OCI-LY7 (cell line): ENCODE measurements at regions not wholly inside any gene's neighbourhood (a gene's known extent, or its start where the extent isn't known, plus 50 kb on each side); places are given as distances from the start of the nearest gene placed in this dataset.

Experiments used
- BruUV-seq: library from RNA; stranded (reverse); fragments of 400-500 nt; replicated peaks from 2 replicates; lab custom pipeline; 2021; lab: Mats Ljungman, UMichigan
- CTCF ChIA-PET: fragments of 300-600 bp; sonication (Branson Sonifier 250); formaldehyde crosslinking; loops from one replicate; lab custom pipeline; 2022; ENCODE audit warnings: antibody characterized with exemption; ENCODE audit not compliant: unreplicated experiment; lab: Charles Lee
- POLR2A ChIA-PET: fragments of 300-600 bp; sonication (Branson Sonifier 250); formaldehyde crosslinking; loops from one replicate; lab custom pipeline; 2022; ENCODE audit warnings: antibody characterized with exemption; lab: Charles Lee
- DNase-seq: peaks from one replicate; pipeline ENCODE4 v3.0.0-alpha.2; 2015; ENCODE audit warnings: low spot score
- H2AFZ ChIP-seq: fragments of 200-600 bp; sonication (generic), shearing (Covaris generic); 2 replicates; pipeline ENCODE4 v1.6.1; 2014; ENCODE audit warnings: mild to moderate bottlenecking, antibody characterized with exemption, low read length, moderate library complexity
- H3K27ac ChIP-seq: fragments of 200-600 bp; sonication (generic); 2 replicates; pipeline ENCODE4 v1.5.1; 2014; ENCODE audit warnings: mixed run types, low read depth, mild to moderate bottlenecking, moderate library complexity, low read length, inconsistent platforms; ENCODE audit not compliant: poor library complexity, severe bottlenecking
- H3K36me3 ChIP-seq: fragments of 200-600 bp; sonication (generic); 2 replicates; pipeline ENCODE4 v1.6.1; 2014; ENCODE audit warnings: mild to moderate bottlenecking, antibody characterized with exemption, low read length, moderate library complexity, mixed read lengths; ENCODE audit not compliant: insufficient read depth
- H3K4me1 ChIP-seq: fragments of 200-600 bp; sonication (generic); 2 replicates; pipeline ENCODE4 v1.5.1; 2014; ENCODE audit warnings: mild to moderate bottlenecking, low read length; ENCODE audit not compliant: insufficient read depth, poor library complexity, severe bottlenecking
- H3K4me2 ChIP-seq: fragments of 200-600 bp; sonication (generic); 2 replicates; pipeline ENCODE4 v1.6.1; 2014; ENCODE audit warnings: mild to moderate bottlenecking, low read length
- H3K4me3 ChIP-seq: fragments of 200-600 bp; sonication (generic); 2 replicates; pipeline ENCODE4 v1.5.1; 2014; ENCODE audit warnings: mild to moderate bottlenecking, low read depth, low read length; ENCODE audit not compliant: poor library complexity, severe bottlenecking
- H3K79me2 ChIP-seq: fragments of 200-600 bp; sonication (generic); 2 replicates; pipeline ENCODE4 v1.6.1; 2016; ENCODE audit warnings: low read depth, mild to moderate bottlenecking, low read length, moderate library complexity, mixed read lengths; ENCODE audit not compliant: insufficient read depth
- H3K9me2 ChIP-seq: fragments of 200-600 bp; sonication (generic); 2 replicates; pipeline ENCODE4 v1.6.1; 2016; ENCODE audit warnings: mild to moderate bottlenecking, low read length, mixed read lengths; ENCODE audit not compliant: insufficient read depth
- H3K9me3 ChIP-seq: fragments of 200-600 bp; sonication (generic); 2 replicates; pipeline ENCODE4 v1.6.1; 2014; ENCODE audit warnings: mild to moderate bottlenecking, mixed run types, low read length, mixed read lengths
- H4K20me1 ChIP-seq: fragments of 200-600 bp; sonication (generic); 2 replicates; pipeline ENCODE4 v1.6.1; 2014; ENCODE audit warnings: mild to moderate bottlenecking, antibody characterized with exemption, low read length, moderate library complexity, mixed read lengths; ENCODE audit not compliant: insufficient read depth
- EZH2phosphoT487 ChIP-seq: fragments of 200-600 bp; sonication (generic); IDR thresholded peaks from 2 replicates; pipeline ENCODE4 v1.6.1; 2018; ENCODE audit warnings: low read depth, borderline replicate concordance, mild to moderate bottlenecking, mixed run types, antibody characterized with exemption, low read length, moderate library complexity, mixed read lengths
- intact Hi-C: fragments of 100-400 bp; cut with micrococcal nuclease; formaldehyde crosslinking; loops from one replicate; pipeline ENCODE4 v1.10.0; 2022; ENCODE audit not compliant: unreplicated experiment
- TF ChIP-seq, protein P1 (sequence below): fragments of 200-600 bp; sonication (generic); conservative IDR thresholded peaks from 2 replicates; pipeline ENCODE4 v1.5.1; 2014; ENCODE audit warnings: mild to moderate bottlenecking, antibody characterized with exemption, low read length, moderate library complexity, mixed read lengths

DNA sequence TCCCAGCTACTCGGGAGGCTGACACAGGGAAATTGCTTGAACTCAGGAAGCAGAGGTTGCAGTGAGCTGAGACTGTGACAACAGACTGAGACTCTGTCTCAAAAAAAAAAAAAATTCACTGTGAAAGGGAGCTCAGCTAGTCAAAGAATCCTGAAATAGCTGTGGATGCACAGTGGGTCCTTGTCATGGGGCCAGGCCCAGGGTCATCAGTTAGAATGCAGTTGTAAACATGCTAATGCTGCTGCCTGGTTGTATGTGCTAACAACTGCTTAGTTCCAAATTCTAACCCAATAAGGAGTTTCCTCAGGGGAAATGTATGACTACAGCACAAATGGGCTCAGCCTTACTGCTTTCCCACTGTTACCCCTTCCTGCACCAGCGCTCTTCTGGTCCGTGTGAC, 84.0 kb downstream of the PALM2AKAP2 start:
- POLR2A ChIA-PET: interaction anchor here (0.7 kb wide), 1 partner anchor 111 kb away, joined by 3 read pairs; no protein-coding TSS in a partner anchor
- CTCF ChIA-PET: no interaction called here
- BruUV-seq: no TSS peak
- Histone ChIP-seq H3K9me2 (no peaks in the 10 kb centered on the region), H3K9me3 (no peaks in the 10 kb centered on the region), H3K27ac (no peak overlapping the region), H3K4me3 (no peak overlapping the region), H3K79me2 (no peaks in the 10 kb centered on the region), H3K4me1 (no peaks in the 10 kb centered on the region), H2AFZ (no peak overlapping the region), H4K20me1 (no peaks in the 10 kb centered on the region), H3K4me2 (no peak overlapping the region), H3K36me3 (no peaks in the 10 kb centered on the region)
- intact Hi-C loops: no loop called here
- TF ChIP-seq, protein P1, sequence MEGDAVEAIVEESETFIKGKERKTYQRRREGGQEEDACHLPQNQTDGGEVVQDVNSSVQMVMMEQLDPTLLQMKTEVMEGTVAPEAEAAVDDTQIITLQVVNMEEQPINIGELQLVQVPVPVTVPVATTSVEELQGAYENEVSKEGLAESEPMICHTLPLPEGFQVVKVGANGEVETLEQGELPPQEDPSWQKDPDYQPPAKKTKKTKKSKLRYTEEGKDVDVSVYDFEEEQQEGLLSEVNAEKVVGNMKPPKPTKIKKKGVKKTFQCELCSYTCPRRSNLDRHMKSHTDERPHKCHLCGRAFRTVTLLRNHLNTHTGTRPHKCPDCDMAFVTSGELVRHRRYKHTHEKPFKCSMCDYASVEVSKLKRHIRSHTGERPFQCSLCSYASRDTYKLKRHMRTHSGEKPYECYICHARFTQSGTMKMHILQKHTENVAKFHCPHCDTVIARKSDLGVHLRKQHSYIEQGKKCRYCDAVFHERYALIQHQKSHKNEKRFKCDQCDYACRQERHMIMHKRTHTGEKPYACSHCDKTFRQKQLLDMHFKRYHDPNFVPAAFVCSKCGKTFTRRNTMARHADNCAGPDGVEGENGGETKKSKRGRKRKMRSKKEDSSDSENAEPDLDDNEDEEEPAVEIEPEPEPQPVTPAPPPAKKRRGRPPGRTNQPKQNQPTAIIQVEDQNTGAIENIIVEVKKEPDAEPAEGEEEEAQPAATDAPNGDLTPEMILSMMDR: no peak
- TF ChIP-seq EZH2phosphoT487: no peak
- no peak for DNase-seq

DNA sequence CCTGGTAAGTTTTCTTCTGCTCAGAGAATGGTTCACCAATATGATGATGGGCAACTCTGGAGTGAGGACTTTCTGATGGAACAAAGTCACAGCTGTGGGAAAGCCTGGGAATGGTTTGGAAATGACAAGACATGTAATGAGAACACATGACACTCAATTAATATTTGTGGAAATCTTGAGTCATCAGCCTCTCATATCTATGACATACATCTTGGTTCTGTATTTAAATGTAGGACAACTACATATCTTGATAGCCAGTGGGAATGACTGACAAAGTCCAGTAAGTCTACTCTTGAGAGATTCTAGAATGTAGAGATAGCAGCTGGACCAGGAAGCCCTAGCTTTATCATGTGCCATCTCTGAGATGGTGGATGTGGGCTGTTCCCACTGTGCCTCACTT, 85.5 kb downstream of the PALM2AKAP2 start:
- H3K4me3 ChIP-seq: no peak overlapping the region
- H3K27ac ChIP-seq: no peak overlapping the region
- POLR2A ChIA-PET: no interaction called here
- no peaks in the 10 kb centered on the region for H3K4me1 ChIP-seq
- H3K9me3 ChIP-seq: no peaks in the 10 kb centered on the region
- no peak for DNase-seq
- H3K4me2 ChIP-seq: no peak overlapping the region
- TF ChIP-seq, protein P1: no peak
- TF ChIP-seq EZH2phosphoT487: no peak
- no peaks in the 10 kb centered on the region for H3K79me2 ChIP-seq
- no peaks in the 10 kb centered on the region for H4K20me1 ChIP-seq
- H3K36me3 ChIP-seq: no peaks in the 10 kb centered on the region
- no peak overlapping the region for H2AFZ ChIP-seq
- BruUV-seq: no TSS peak
- intact Hi-C loops: no loop called here
- no peaks in the 10 kb centered on the region for H3K9me2 ChIP-seq
- CTCF ChIA-PET: no interaction called here

DNA sequence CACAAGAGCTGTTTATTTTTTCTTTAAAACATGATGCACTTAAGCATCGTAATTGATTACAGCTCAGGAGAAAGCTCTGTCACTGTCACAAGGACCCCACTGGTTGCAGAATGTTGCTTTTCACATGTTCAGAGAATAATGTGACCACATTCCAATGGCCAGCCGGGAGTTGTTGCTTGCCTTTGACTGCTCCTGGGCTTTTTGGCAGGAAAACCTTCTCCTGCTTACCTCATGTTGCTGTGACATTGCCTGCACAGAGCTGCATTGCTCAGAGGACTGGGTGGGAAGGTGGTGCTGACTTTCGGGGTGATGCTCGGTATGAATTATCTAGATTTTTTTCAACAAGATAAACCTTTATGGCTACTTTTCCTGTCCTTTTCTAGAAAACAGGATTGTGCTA, 88.2 kb downstream of the PALM2AKAP2 start:
- H3K79me2 ChIP-seq: no peaks in the 10 kb centered on the region
- no peaks in the 10 kb centered on the region for H3K36me3 ChIP-seq
- H2AFZ ChIP-seq: no peak overlapping the region
- POLR2A ChIA-PET: interaction anchor here (0.5 to 0.7 kb wide), 2 partner anchors 281 to 475 kb away, joined by 3 read pairs; no protein-coding TSS in a partner anchor
- no peaks in the 10 kb centered on the region for H4K20me1 ChIP-seq
- CTCF ChIA-PET: no interaction called here
- no peaks in the 10 kb centered on the region for H3K4me1 ChIP-seq
- no TSS peak for BruUV-seq
- H3K27ac ChIP-seq: no peak overlapping the region
- H3K9me3 ChIP-seq: no peaks in the 10 kb centered on the region
- TF ChIP-seq, protein P1: no peak
- TF ChIP-seq EZH2phosphoT487: no peak
- no peak overlapping the region for H3K4me3 ChIP-seq
- no peak for DNase-seq
- H3K4me2 ChIP-seq: no peak overlapping the region
- intact Hi-C loops: no loop called here
- no peaks in the 10 kb centered on the region for H3K9me2 ChIP-seq
